Endothelial cell of umbilical vein (primary cell): ENCODE measurements at regions not wholly inside any gene's neighbourhood (a gene's known extent, or its start where the extent isn't known, plus 50 kb on each side); places are given as distances from the start of the nearest gene placed in this dataset.

ENCODE experiments used
- BruUV-seq: library from RNA; stranded (reverse); fragments of 400-500 nt; replicated peaks from 2 replicates; lab custom pipeline; 2021; lab: Mats Ljungman, UMichigan
- CTCF ChIA-PET: fragments of 300-600, 350-600 bp; sonication (Branson Sonifier 250); formaldehyde crosslinking; loops from one replicate; lab custom pipeline; 2021; ENCODE audit warnings: antibody characterized with exemption, inconsistent platforms; lab: Charles Lee
- POLR2A ChIA-PET: fragments of 300-600, 350-600 bp; sonication (Branson Sonifier 250); formaldehyde crosslinking; loops from one replicate; lab custom pipeline; 2021; ENCODE audit warnings: antibody characterized with exemption, inconsistent platforms; lab: Charles Lee
- DNase-seq: peaks from one replicate; pipeline ENCODE4 v3.0.0-alpha.2; 2011; ENCODE audit warnings: low read depth, low spot score
- FAIRE-seq: peaks from 2 replicates; lab custom pipeline; 2011; peaks lifted over from hg19 to GRCh38; lab: Jason Lieb, UNC
- H2AFZ ChIP-seq: 2 replicates; pipeline ENCODE4 v1.6.0; 2012; ENCODE audit warnings: low read depth, low read length, control low read depth, inconsistent platforms
- H3K27ac ChIP-seq: 2 replicates; pipeline ENCODE4 v1.5.1; 2011; ENCODE audit warnings: low read depth, mild to moderate bottlenecking, control low read depth, low read length, moderate library complexity; ENCODE audit not compliant: insufficient read depth
- H3K27me3 ChIP-seq, 2 experiments: 2 replicates each; pipeline versions ENCODE4 v1.6.0 to v1.6.1; 2011; ENCODE audit warnings: low read length in 2 of 2, mixed read lengths in 1 of 2; ENCODE audit not compliant: control insufficient read depth in 2 of 2, insufficient read depth in 2 of 2
- H3K36me3 ChIP-seq, 2 experiments: 2 replicates in 1 of 2; 3 replicates in 1 of 2; pipeline ENCODE4 v1.5.1; 2011; ENCODE audit warnings: low read length in 2 of 2, mild to moderate bottlenecking in 1 of 2, moderate library complexity in 1 of 2; ENCODE audit not compliant: control insufficient read depth in 2 of 2, insufficient read depth in 2 of 2; ENCODE audit errors: extremely low read depth in 1 of 2
- H3K4me1 ChIP-seq: 3 replicates; pipeline ENCODE4 v1.5.1; 2011; ENCODE audit warnings: mild to moderate bottlenecking, low read length; ENCODE audit not compliant: control insufficient read depth, insufficient read depth; ENCODE audit errors: extremely low read depth
- H3K4me2 ChIP-seq: 2 replicates; pipeline ENCODE4 v1.6.1; 2011; ENCODE audit warnings: low read length, control low read depth, mixed read lengths; ENCODE audit not compliant: insufficient read depth
- H3K4me3 ChIP-seq, 3 experiments: fragments of 200-600 bp in 1 of 3; sonication (generic), shearing (Covaris generic) in 1 of 3; replicated peaks in 1 of 3; 2 replicates each; pipeline ENCODE4 v1.5.1; 2011 to 2016; ENCODE audit warnings: control low read depth in 3 of 3, low read length in 3 of 3, mild to moderate bottlenecking in 2 of 3, inconsistent platforms in 1 of 3, low read depth in 1 of 3, moderate library complexity in 1 of 3; ENCODE audit not compliant: insufficient read depth in 1 of 3
- H3K79me2 ChIP-seq: 2 replicates; pipeline ENCODE4 v1.6.0; 2012; ENCODE audit warnings: low read length, inconsistent platforms; ENCODE audit not compliant: control insufficient read depth, insufficient read depth
- H3K9ac ChIP-seq: replicated peaks from 2 replicates; pipeline ENCODE3; 2011; ENCODE audit warnings: low read length, control low read depth; ENCODE audit not compliant: insufficient read depth; ENCODE audit errors: extremely low read depth
- H3K9me1 ChIP-seq: replicated peaks from 3 replicates; pipeline ENCODE4 v1.6.0; 2011; ENCODE audit warnings: mild to moderate bottlenecking, low read length; ENCODE audit not compliant: control insufficient read depth, insufficient read depth; ENCODE audit errors: extremely low read depth
- H3K9me3 ChIP-seq: replicated peaks from 2 replicates; pipeline ENCODE4 v1.5.1; 2012; ENCODE audit warnings: low read length, inconsistent platforms; ENCODE audit not compliant: control insufficient read depth, insufficient read depth
- H4K20me1 ChIP-seq: replicated peaks from 2 replicates; pipeline ENCODE3; 2011; ENCODE audit warnings: mild to moderate bottlenecking, low read length; ENCODE audit not compliant: control insufficient read depth, insufficient read depth; ENCODE audit errors: extremely low read depth
- EZH2 ChIP-seq: IDR thresholded peaks from 2 replicates; pipeline ENCODE4 v1.6.1; 2012; ENCODE audit warnings: borderline replicate concordance, low read depth, mild to moderate bottlenecking, moderate library complexity, low read length, inconsistent platforms; ENCODE audit not compliant: severe bottlenecking
- FOS ChIP-seq: IDR thresholded peaks from 2 replicates; pipeline ENCODE4 v1.6.1; 2011; ENCODE audit warnings: mild to moderate bottlenecking, low read length, moderate library complexity, borderline replicate concordance; ENCODE audit not compliant: insufficient read depth
- GATA2 ChIP-seq: IDR thresholded peaks from 2 replicates; pipeline ENCODE4 v1.7.0; 2011; ENCODE audit warnings: low read depth, mild to moderate bottlenecking, moderate library complexity, mixed read lengths, low read length; ENCODE audit not compliant: insufficient read length, insufficient read depth
- JUN ChIP-seq: IDR thresholded peaks from 2 replicates; pipeline ENCODE4 v1.6.1; 2011; ENCODE audit warnings: borderline replicate concordance, low read depth; ENCODE audit not compliant: insufficient read length, insufficient read depth
- MYC ChIP-seq: IDR thresholded peaks from one replicate; pipeline ENCODE4 v1.6.1; 2011; ENCODE audit warnings: mild to moderate bottlenecking, low read depth, low read length
- POLR2A ChIP-seq: IDR thresholded peaks from 2 replicates; pipeline ENCODE4 v1.6.1; 2012; ENCODE audit warnings: low read depth, mild to moderate bottlenecking, control low read depth, low read length
- POLR2AphosphoS5 ChIP-seq: IDR thresholded peaks from 2 replicates; pipeline ENCODE4 v1.6.1; 2012; ENCODE audit warnings: low read depth, mild to moderate bottlenecking, control low read depth, low read length, moderate library complexity; ENCODE audit not compliant: insufficient read depth
- dilution Hi-C: fragments of 300-500 bp; cut with MboI; formaldehyde crosslinking; loops from one replicate; pipeline ENCODE4 v1.15.0; 2019; ENCODE audit warnings: low sequenced_read_pairs; ENCODE audit not compliant: extremely low pct_ligation_motif_present
- intact Hi-C: fragments of 100-400 bp; cut with micrococcal nuclease; formaldehyde crosslinking; loops from one replicate; pipeline ENCODE4 v1.10.0; 2022
- TF ChIP-seq, protein P1 (sequence below), 2 donors: IDR thresholded peaks; 1 replicate in 1 of 2; 2 replicates in 1 of 2; pipeline ENCODE4 v1.5.1; 2011; ENCODE audit warnings: low read length in 2 of 2, mild to moderate bottlenecking in 2 of 2, moderate library complexity in 2 of 2, control low read depth in 1 of 2, inconsistent platforms in 1 of 2, low read depth in 1 of 2; ENCODE audit not compliant: insufficient read depth in 1 of 2; ENCODE audit errors: extremely low read depth in 1 of 2

DNA sequence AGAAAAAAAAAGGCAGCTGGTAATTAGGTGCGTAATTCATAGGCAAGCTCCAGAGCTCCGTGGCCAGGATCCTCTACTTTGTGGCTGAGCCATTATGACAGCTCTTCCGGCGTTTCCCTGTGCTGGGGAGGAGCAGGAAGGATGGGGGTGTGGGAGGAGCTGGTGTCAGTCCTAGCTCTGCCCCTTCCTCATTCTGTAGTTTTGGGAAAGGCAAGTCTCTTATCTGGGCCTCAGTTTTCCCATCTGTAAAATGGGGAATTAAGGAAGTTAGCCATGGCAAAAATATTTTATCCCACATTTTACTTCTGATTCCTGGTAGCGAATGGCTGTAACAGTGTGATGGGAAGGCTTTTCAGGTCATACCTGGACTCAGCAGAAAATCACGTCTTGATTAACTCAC is 81.1 kb downstream of the SEC61B start:
- no peak overlapping the region for H3K4me3 ChIP-seq
- CTCF ChIA-PET: no interaction called here
- H3K9me3 ChIP-seq: no peaks in the 10 kb centered on the region
- H3K4me1 ChIP-seq: peaks cover 3% of the 10 kb centered on the region
- TF ChIP-seq POLR2A (no peak), POLR2AphosphoS5 (no peak), FOS (no peak), GATA2 (no peak), JUN (no peak), MYC (no peak)
- TF ChIP-seq, protein P1, sequence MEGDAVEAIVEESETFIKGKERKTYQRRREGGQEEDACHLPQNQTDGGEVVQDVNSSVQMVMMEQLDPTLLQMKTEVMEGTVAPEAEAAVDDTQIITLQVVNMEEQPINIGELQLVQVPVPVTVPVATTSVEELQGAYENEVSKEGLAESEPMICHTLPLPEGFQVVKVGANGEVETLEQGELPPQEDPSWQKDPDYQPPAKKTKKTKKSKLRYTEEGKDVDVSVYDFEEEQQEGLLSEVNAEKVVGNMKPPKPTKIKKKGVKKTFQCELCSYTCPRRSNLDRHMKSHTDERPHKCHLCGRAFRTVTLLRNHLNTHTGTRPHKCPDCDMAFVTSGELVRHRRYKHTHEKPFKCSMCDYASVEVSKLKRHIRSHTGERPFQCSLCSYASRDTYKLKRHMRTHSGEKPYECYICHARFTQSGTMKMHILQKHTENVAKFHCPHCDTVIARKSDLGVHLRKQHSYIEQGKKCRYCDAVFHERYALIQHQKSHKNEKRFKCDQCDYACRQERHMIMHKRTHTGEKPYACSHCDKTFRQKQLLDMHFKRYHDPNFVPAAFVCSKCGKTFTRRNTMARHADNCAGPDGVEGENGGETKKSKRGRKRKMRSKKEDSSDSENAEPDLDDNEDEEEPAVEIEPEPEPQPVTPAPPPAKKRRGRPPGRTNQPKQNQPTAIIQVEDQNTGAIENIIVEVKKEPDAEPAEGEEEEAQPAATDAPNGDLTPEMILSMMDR (IDR thresholded peaks at IDR 0.05; ENCODE audit: extremely low read depth in 1 of 2, insufficient read depth in 1 of 2, low read depth in 1 of 2, low read length in 2 of 2): no peak
- dilution Hi-C loops: no loop called here
- H2AFZ ChIP-seq: no peak overlapping the region
- H3K79me2 ChIP-seq: no peaks in the 10 kb centered on the region
- POLR2A ChIA-PET: interaction anchor here (0.6 kb wide), 1 partner anchor 568 kb away, joined by 5 read pairs; no protein-coding TSS in a partner anchor
- no peaks in the 10 kb centered on the region for H3K9me1 ChIP-seq
- H4K20me1 ChIP-seq: no peaks in the 10 kb centered on the region
- no peak for DNase-seq
- intact Hi-C loops: no loop called here
- no peak for FAIRE-seq
- no peak overlapping the region for H3K27ac ChIP-seq
- H3K27me3 ChIP-seq: no peaks in the 10 kb centered on the region
- H3K4me2 ChIP-seq: no peak overlapping the region
- no peak overlapping the region for H3K9ac ChIP-seq
- no peaks in the 10 kb centered on the region for H3K36me3 ChIP-seq
- no TSS peak for BruUV-seq

- H3K27ac ChIP-seq: no peak overlapping the region
- ChIA-PET CTCF (interaction anchor here (1.3 kb wide), 1 partner anchor 121 kb away, joined by 3 read pairs; no protein-coding TSS in a partner anchor), POLR2A (no interaction called here)
- no peak for DNase-seq
- H3K36me3 ChIP-seq: no peaks in the 10 kb centered on the region
- dilution Hi-C loops: no loop called here
- no peak overlapping the region for H3K4me3 ChIP-seq
- no peaks in the 10 kb centered on the region for H3K4me1 ChIP-seq
- no peak overlapping the region for H2AFZ ChIP-seq
- H3K9me3 ChIP-seq: no peaks in the 10 kb centered on the region
- no peak overlapping the region for H3K4me2 ChIP-seq
- intact Hi-C loops: no loop called here
- no peaks in the 10 kb centered on the region for H4K20me1 ChIP-seq
- no peaks in the 10 kb centered on the region for H3K79me2 ChIP-seq
- no peaks in the 10 kb centered on the region for H3K27me3 ChIP-seq
- H3K9me1 ChIP-seq: no peaks in the 10 kb centered on the region
- H3K9ac ChIP-seq: no peak overlapping the region
- no TSS peak for BruUV-seq
- TF ChIP-seq POLR2A (no peak), EZH2 (no peak), JUN (no peak)
- FAIRE-seq: no peak
These were observed 83.0 kb downstream of the SEC61B start for GRCh38 chr9:99305124-99305523.
